Activated naive CD4-positive, alpha-beta T cell (primary cell): ENCODE measurements at regions not wholly inside any gene's neighbourhood (a gene's known extent, or its start where the extent isn't known, plus 50 kb on each side); places are given as distances from the start of the nearest gene placed in this dataset.
A peak's percentile ranks its signal among the peaks of the same experiment; 100 is the strongest.
"Not testable (repeated sequence)": the region's sequence is repeated elsewhere in the genome, so short reads cannot be mapped to it uniquely, and the experiment has no call there.

Source experiments
- DNase-seq, 4 experiments: peaks; one replicate each; lab custom pipeline; 2025; lab: John Stamatoyannopoulos, UW

DNA sequence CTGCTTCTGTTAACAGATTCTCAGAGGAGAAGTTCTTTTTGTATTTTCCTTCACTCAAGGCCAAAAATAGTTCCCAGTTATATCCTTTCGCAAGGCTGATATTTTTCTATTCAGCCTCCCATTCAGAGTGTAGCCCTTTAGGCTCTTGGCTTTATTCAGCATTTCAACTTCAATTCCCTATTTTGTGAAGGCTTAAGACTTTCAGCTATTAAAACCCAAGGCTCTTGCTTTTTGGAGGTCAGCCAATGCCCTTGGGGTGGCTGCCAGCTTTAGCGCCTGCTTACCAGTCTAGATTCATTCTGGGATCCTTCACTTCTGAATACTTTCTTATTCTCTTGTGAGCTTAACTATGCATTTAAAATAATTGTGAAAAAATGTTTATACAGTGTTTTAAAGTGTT lies 57.3 kb upstream of the ADGRA3 start:
- no peak for DNase-seq

DNA sequence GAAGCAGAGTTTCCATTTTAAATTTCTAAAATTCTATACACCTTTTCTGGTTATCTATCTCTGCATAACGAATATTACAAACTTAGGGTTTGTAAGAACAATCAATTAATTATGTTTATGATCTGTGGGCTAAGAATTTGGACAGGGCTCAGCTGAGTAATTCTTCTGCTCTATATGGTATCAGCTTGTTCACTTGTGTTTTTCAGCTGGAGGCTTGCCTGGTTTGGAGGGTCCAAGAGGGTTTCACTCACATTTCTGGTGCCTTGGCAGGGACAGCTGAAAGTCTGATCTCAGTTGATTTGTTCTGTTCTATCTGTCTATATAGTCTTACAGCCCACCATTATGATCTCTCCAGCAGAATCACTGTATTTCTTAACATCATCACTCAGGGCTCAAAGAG lies 57.8 kb upstream of the ADGRA3 start:
- no peak for DNase-seq

DNA sequence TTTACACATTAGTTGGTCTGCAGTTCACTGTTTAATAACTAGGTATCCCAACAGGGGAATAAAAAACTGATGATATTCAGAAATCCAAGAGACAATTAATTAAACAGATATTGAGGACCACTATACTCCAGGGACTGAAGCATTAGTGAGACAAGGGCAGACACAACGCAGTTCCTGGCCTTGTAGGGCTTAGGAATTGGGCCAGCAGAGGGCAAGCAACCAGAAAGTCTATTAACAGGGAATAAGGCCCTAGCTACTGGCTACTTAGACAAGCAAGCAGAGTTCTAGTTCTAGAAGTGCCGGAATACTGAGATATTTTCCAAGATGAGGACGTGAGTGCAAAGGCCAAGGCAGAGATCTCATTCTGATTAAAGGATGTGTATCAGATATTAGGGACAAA lies 58.6 kb upstream of the ADGRA3 start:
- DNase-seq = no peak

DNA sequence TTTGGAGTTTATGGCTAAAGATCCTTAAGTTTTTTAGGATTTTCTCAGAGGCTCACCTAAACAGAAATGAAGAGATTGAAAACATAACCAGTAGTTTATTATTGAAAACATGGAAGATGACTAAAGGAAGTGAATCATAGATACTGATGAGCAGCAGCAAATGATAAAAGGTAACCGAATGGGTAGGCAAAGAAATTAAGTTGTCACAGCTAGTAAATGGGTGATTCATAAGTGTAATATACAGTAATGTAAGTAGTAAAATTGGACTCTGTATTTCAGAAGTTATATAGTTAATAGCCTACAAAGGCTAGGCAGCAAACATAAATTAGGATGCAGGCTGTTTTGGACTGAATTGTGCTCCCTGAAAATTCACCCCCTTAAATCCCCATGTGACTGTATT lies 59.0 kb upstream of the ADGRA3 start:
- DNase-seq = no peak

DNA sequence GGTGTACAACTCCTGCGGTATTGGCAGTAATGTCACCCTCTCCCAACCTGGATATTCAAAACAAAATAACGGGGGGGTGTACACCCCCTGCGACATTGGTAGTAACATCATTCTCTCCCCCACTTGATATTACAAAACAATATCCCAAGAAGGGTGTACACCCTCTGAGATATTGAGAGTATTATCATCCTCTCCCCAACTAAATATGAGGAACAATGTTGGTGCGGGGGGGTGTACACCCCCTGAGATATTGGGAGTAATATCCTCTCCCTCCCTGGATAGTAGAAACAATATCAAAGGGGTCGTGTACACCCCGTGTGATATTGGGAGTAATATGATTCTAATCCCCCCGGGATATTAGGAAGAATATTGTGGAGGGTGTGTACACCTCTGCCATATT lies 71.4 kb upstream of the ADGRA3 start:
- DNase-seq = no peak

DNA sequence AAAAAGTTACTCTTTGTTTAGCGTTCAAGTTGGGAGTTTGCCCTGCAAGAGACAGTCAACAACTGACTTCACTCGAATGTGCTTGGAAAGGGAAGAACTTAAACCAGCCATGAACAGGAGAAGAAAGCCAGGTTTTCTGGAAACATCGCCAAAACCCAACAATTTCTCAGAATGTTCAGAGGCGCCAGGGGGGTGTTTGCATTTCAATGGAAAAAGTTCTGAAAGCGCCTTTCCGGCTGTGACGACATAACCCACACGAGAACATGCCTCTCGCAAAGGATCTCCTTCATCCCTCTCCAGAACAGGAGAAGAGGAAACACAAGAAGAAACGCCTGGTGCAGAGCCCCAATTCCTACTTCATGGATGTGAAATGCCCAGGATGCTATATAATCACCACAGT lies 78.1 kb upstream of the ADGRA3 start:
- no peak for DNase-seq

DNA sequence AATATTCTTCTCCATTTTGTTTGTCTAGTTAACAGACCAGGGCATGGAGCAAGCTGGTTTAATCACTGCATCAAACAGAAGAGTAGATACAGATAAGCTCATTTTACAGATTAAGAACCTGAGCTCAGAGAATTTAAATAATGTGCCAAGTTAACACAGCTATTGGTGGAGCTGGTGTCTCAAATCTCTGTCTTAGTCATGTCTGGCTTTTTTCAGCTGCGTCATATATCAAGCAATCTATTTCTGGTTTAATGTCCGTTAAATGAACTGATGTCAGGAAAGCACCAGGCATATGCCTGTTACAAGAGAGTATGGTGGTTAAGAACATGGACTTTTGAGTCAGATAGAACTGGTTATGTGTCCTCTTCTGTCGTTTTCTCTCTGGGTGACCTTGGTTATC lies 79.8 kb upstream of the ADGRA3 start:
- DNase-seq = no peak

DNA sequence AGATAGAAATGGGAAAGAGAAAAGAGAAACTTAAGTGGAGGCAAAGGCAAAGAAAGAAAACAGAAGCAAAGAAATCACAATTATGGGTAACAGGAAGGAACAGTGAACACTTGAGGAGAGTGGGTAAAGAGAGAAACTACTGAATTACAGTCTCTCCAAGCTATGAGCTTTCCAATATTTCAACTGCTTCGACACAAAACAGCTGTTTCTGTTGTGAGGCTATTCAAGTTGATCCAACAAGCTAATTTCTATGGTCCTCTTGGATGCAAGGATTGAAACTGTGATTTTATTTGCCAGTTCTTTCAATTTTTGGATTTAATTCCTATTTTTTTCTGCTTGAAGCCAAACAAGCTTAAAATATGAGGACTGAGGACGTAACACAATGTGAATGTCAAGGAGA lies 80.5 kb upstream of the ADGRA3 start:
- DNase-seq = no peak

DNA sequence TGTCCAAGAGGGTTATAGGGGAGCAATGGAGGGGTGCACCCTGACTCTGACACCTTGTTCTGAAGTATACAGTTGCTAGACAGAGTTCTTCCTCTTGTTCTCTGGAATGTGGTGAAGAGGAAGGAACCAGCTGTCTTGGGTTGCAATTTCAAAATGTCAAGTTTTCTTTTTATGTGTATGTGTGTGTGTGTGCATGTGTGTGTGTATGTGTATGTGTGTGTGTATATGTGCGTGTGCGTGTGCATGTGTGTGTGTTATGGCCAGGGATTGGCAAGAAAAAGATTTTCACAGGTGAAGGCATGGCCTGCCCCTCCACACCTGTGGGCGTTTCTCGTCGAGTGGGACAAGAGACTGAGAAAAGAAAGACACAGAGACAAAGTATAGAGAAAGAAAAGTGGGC lies 81.6 kb upstream of the ADGRA3 start:
- no peak for DNase-seq

DNA sequence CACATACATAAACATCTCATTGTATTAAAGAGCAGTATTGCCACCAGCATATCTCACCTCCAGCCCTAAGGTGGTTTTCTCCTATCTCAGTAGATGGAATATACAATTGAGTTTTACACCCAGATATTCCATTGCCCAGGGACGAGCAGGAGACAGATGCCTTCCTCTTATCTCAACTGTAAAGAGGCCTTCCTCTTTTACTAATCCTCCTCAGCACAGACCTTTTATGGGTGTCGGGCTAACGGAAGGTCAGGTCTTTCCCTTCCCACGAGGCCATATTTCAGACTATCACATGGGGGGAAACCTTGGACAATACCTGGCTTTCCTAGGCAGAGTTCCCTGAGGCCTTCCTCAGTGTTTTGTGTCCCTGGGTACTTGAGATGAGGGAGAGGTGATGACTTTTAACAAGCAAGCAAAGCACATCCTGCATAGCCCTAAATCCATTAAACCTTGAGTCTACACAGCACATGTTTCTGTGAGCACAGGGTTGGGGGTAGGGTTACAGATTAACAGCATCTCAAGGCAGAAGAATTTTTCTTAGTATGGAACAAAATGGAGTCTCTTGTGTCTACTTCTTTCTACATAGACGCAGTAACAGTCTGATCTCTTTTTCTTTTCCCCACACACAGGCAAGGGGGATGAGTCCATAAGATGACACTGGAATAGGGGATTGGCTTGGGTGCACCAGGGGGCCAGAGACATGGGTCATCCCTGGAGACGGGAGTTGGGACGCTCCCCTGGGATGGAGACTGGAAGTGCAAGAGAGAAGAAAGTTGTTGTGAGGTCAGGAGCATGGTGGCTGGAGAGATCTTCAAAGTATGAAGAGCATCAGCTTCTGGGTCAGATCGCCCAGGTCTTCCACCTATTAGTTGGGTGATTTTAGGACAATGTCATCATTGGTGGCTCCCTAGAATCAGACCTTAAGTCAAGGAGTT lies 82.5 kb upstream of the ADGRA3 start:
- DNase-seq = not testable (repeated sequence)

DNA sequence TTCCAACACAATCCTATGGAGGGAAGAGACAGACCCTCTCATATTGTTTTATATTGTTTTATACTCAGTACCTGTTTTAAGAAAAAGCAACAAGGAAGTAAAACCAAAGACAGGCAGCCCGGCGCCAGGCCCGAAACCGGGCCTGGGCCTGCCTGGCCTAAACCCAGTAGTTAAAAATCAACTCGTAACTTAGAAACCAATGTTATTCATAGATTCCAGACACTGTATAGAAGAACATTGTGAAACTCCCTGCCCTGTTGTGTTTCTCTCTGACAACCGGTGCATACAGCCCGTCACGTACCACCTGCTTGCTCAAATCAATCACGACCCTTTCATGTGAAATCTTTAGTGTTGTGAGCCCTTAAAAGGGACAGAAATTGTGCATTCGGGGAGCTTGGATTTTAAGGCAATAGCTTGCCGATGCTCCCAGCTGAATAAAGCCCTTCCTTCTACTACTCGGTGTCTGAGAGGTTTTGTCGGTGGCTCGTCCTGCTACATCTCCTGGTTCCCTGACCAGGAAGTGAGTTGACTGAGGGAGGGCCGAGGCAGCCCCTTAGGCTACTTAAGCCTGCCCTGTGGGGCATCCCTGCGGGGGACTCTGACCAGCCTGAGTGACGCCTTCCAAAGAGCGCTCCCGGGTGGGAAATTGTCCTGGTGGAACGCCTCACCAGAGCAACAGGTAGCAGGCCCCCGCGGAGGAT lies 83.5 kb upstream of the ADGRA3 start:
- not testable (repeated sequence) for DNase-seq

DNA sequence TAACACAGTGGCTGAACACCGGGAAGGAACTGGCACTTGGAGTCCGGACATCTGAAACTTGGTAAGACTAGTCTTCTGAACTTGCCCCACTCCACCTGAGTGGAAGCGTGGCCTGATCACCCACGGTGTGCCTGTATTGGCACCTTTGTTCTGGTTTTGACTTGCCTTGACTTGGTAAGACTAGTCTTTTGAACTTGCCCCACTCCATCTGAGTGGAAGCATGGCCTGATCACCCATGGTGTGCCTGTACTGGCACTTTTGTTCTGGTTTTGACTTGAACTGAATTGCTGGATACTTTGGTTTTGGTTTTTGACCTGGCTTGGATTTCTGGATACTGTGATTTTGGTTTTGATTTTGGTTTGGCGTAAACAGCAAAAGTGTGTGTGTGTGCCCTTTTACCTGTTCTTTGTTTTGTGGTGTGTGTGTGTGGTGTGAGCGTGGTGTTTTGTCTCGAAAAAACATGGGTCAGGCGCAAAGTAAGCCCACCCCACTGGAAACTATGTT lies 84.1 kb upstream of the ADGRA3 start:
- not testable (repeated sequence) for DNase-seq

DNA sequence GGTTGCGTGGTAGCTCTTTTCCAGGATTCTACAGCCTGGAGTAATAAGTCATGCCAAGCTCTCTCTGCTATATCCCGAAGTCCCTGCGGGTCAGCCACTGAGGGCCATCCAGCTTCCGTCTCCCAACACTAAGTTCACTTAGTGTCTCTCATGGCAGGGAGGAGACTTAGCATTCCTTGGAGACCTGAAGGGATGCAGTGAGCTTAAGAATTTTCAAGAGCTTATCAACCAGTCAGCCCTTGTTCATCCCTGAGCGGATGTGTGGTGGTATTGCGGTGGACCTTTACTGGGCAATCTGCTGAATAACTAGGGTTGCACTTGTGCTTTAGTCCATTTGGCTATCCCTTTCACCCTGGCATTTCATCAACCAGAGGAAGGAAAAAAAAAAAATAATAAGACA lies 85.8 kb upstream of the ADGRA3 start:
- not testable (repeated sequence) for DNase-seq

DNA sequence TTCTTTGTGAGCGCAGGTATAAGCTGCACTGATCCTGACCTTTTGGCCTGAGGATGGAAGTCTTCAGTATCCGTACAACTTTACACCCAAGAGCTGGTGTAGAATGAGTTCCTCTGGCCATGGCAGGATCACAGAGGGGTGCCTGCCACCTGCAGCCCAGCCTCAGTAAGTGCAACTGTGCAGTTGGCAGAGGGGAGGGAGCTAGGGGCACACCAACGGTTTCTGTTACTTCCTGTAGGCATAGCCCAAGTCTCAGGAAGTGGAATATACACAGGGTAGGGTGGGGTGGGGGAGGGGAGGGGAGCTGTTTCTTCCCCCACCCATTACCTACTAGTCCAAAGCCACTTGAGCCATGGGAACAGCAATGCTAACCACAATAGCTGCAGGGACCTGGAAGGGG lies 85.4 kb upstream of the GBA3 start:
- DNase-seq = peak in 2 of 4 experiments; percentile 3 to 34

DNA sequence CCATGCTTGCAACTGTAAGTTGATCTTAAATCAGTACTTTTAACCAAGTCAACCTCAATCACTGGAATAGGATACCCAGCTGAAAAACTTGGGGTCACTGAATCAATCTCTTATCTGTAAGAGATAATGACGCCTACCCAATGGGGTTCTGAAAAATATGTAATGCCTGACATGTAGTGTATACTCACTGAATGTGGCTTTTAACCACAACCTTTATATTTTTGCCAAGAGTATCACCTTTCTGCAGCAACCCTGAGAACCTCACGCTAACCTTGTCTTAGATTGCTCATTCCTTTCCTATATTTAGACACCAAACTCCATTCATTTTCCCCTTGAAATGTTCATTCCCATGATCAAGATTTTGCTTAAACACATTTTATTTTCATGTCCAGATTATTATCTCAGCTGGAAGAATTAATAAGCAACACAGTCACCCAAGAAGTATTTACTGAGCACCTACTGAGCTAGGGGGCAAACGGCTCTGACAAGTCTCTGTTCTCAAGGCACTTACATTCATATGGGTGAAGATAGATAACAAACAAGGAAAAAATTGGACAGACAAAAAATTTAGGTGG lies 82.7 kb upstream of the GBA3 start:
- not testable (repeated sequence) for DNase-seq

DNA sequence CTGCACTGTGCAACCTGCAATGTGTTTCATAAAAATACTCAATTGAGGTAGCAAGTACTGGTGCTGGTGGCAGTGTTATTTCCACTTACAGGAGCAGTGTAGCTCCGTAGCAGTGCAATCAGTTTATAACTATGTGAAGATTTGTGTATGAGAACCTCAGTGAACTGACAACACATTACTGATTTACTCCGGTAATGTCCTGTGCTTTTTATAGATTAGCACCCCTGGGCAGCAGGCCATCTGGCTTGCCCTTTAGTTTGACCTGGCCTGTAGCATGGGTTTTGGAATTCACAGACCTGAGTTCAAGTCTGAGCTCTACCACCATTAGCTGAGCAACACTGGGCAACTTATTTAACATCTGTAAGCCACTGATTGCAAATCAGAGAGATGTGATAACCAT lies 78.6 kb upstream of the GBA3 start:
- DNase-seq = no peak

DNA sequence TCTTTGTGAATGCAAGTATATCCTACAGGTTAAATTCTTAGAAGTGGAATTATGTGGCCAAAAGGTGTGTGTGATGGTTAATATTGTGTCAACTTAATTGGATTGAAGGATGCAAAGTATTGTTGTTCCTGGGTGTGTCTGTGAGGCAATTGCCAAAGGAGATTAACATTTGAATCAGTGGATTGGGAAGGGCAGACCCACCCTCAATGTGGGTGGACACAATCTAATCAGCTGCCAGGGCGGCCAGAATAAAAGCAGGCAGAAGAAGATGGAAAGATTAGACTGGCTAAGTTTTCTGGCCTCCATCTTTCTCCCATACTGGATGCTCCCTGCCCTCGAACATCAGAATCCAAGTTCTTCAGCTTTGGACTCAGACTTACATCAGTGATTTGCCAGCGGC lies 76.2 kb upstream of the GBA3 start:
- no peak for DNase-seq

DNA sequence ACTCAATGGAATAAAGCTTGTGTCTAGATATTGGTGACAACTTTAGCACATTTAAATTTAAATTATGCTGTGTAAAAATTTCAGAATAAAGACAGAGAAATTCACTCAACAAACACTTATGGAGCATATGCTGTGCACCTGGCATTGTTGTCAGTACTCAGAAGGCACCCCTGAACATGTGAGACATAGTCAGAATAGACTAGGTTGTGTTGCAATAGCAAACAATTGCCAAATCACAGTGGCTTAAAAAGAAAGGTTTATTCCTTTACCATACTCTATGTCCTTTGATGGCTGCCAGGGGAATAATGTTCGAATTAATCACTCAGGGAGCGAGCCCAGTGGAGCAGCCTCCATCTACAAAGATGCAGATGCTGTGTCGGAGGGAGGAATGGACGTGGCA lies 72.6 kb upstream of the GBA3 start:
- DNase-seq = not testable (repeated sequence)

DNA sequence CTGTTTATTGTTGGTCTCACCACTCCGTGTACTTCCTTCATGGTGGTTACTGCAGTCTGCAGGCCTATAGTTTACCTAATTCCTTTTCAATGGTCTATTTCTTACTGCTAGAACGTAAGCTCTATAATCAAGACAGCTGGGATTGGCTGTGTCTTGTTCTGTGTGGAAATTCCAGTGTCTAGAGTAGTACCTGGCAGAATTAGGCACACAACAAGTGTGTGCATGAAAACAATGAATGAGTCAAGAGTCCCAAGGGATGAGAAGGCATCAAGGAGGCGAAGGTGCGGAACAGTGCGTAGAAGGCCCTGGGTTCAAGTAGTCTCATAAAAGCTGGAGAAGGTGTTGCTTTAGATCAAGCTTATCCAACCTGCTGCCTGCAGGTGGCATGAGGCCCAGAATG lies 70.8 kb upstream of the GBA3 start:
- DNase-seq = not testable (repeated sequence)

DNA sequence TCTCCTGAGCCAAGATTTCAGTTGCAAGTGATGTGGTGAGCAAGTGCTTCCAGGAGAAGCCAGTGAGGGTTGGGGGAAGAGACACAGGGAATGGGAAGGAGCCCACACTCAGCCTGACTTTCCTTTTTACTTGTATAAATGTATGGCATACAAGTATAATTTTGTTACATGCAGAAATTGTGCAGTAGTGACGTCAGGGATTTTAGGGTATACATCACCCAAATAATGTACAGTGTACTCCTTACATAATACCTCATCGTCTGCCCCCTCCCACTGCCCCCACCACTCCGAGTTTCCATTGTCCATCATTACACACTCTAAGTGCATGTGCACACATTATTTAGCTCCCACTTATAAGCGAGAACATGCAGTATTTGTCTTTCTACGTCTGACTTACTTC lies 68.7 kb upstream of the GBA3 start:
- DNase-seq = not testable (repeated sequence)

DNA sequence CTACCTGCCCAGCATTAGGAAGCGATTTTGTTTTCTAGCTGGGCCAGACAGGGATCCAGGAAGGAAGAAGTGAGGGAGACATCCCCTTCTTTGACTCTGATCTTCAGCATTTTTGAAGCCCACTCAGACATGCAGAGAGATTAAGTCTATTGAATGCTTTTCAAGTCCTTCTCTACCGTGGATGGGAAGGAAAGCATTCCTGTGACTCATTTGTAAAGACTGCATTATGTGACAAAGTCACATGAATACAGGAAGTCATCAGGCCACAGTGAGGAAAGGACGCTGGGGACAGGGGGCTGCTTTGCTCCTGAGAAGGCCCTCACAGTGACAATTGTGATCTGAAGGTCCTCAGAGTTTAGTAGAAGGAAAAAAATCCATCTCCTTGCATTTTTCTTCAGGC lies 67.4 kb upstream of the GBA3 start:
- DNase-seq = no peak

DNA sequence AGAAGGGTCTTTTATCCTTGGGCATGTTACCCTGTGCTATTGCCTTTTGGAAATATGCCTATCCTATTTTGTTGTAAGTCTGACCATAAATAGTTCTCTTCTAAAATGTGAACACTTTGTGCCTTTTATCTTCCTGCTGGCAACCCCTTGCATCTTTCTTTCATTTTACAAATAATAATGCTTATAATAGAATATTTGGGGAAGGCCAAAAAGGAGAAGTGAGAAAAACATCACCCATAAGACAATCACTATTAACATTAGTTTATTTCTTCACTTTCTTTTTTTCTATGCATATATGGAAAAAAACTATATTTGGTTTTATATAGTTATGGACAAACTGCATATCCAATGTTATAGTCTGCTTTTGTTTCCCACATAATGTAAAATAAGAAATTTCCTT lies 64.9 kb upstream of the GBA3 start:
- not testable (repeated sequence) for DNase-seq
